GM12801 (cell line): ENCODE measurements at regions not wholly inside any gene's neighbourhood (a gene's known extent, or its start where the extent isn't known, plus 50 kb on each side); places are given as distances from the start of the nearest gene placed in this dataset.

Experiments used
- CTCF ChIP-seq: IDR thresholded peaks from one replicate; pipeline ENCODE4 v1.5.1; 2011; ENCODE audit warnings: control low read depth; ENCODE audit not compliant: insufficient read length; ENCODE audit errors: extremely low read depth

GRCh38 chr1:157438146-157438545 lies 114.2 kb downstream of the FCRL5 start:
- no peak for TF ChIP-seq CTCF

GRCh38 chr1:157437296-157437695 lies 115.0 kb downstream of the FCRL5 start:
- no peak for TF ChIP-seq CTCF

- no peak for TF ChIP-seq CTCF
Observed at GRCh38 chr1:157431751-157432150, 120.6 kb downstream of the FCRL5 start.

- TF ChIP-seq CTCF: no peak
Observed at GRCh38 chr1:157429601-157430240, 122.6 kb downstream of the FCRL5 start.

GRCh38 chr1:157419845-157420542 lies 132.3 kb downstream of the FCRL5 start:
- TF ChIP-seq CTCF: no peak

GRCh38 chr1:157418659-157419058 lies 133.7 kb downstream of the FCRL5 start:
- no peak for TF ChIP-seq CTCF

- TF ChIP-seq CTCF: no peak
Observed at GRCh38 chr1:157418231-157418630, 134.1 kb downstream of the FCRL5 start.
